Lung (tissue), 11 donors: ENCODE measurements at regions not wholly inside any gene's neighbourhood (a gene's known extent, or its start where the extent isn't known, plus 50 kb on each side); places are given as distances from the start of the nearest gene placed in this dataset.

Source experiments
- ATAC-seq: fragments of 200-7000 bp; cut with Tn5 transposase; one replicate; pipeline ENCODE4 v1.9.1; 2020; ENCODE audit warnings: moderate number of reproducible peaks; ENCODE audit not compliant: insufficient read depth, low FRiP score
- DNase-seq, 3 donors: peaks; one replicate each; pipeline ENCODE4 v3.0.0-alpha.2; 2013 to 2017
- H3K27ac ChIP-seq, 2 donors: one replicate each; pipeline ENCODE4 v1.5.1; 2013; ENCODE audit warnings: mild to moderate bottlenecking in 2 of 2, moderate library complexity in 2 of 2, control low read depth in 1 of 2, inconsistent platforms in 1 of 2, low read depth in 1 of 2, low read length in 1 of 2
- H3K27me3 ChIP-seq, 3 donors: one replicate each; pipeline ENCODE4 v1.5.1; 2013; ENCODE audit warnings: low read length in 2 of 3; ENCODE audit not compliant: control insufficient read depth in 3 of 3, insufficient read depth in 3 of 3
- H3K36me3 ChIP-seq, 4 donors: one replicate each; pipeline ENCODE4 v1.5.1; 2013; ENCODE audit warnings: low read length in 4 of 4, mild to moderate bottlenecking in 1 of 4, moderate library complexity in 1 of 4; ENCODE audit not compliant: control insufficient read depth in 4 of 4, insufficient read depth in 4 of 4
- H3K4me1 ChIP-seq, 5 donors: one replicate each; pipeline ENCODE4 v1.5.1; 2013; ENCODE audit warnings: low read length in 5 of 5, mild to moderate bottlenecking in 2 of 5, moderate library complexity in 1 of 5; ENCODE audit not compliant: control insufficient read depth in 5 of 5, insufficient read depth in 5 of 5
- H3K4me3 ChIP-seq: one replicate; pipeline ENCODE4 v1.5.1; 2013; ENCODE audit warnings: mild to moderate bottlenecking, control low read depth, moderate library complexity
- H3K9ac ChIP-seq, 2 donors: one replicate each; pipeline ENCODE4 v1.5.1; 2013; ENCODE audit warnings: low read length in 2 of 2, control low read depth in 1 of 2; ENCODE audit not compliant: insufficient read depth in 1 of 2
- H3K9me3 ChIP-seq, 4 donors: one replicate each; pipeline ENCODE4 v1.5.1; 2013; ENCODE audit warnings: low read length in 3 of 4, mild to moderate bottlenecking in 1 of 4, moderate library complexity in 1 of 4; ENCODE audit not compliant: control insufficient read depth in 4 of 4, insufficient read depth in 3 of 4
- WGBS, 2 donors: extraction: QIAGEN DNeasy Blood & Tissue Kit; methylation state at CpG; one replicate each; pipeline ENCODE4 v1.1.7; 2013; 5-methylcytosine and 5-hydroxymethylcytosine counted together
- TF ChIP-seq, protein P1 (sequence below): IDR thresholded peaks from 2 replicates; pipeline ENCODE4 v1.5.1; 2012; ENCODE audit warnings: mild to moderate bottlenecking; ENCODE audit errors: control extremely low read depth, extremely low read depth
- donor health status: control.
- donor health status: control.
- donor health status: Bipolar disorder and iron deficiency.
- donor health status: healthy.
- donor health status: DM: yes; HTN: yes; CAD: no.

DNA sequence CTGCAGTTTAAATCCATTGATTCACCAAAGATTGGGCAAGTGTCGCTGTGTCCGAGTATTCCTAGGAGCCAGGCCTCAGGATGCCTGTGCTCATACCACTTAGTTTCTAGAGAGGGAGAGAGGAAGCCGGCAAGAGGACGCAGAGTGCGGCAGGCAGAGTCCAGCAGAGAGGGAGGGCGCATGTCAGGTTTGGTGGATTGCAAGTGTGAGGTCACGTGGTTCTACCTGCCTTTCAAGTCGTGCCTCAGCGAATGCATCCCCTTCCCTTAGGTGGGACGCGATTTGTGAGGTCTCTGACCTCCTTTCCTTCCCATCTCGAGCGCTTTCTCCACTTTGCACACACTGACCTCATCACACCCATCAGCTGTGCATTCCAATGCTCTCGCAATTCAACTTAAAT lies 188.1 kb downstream of the TMEM18 start:
- no peak for DNase-seq

DNA sequence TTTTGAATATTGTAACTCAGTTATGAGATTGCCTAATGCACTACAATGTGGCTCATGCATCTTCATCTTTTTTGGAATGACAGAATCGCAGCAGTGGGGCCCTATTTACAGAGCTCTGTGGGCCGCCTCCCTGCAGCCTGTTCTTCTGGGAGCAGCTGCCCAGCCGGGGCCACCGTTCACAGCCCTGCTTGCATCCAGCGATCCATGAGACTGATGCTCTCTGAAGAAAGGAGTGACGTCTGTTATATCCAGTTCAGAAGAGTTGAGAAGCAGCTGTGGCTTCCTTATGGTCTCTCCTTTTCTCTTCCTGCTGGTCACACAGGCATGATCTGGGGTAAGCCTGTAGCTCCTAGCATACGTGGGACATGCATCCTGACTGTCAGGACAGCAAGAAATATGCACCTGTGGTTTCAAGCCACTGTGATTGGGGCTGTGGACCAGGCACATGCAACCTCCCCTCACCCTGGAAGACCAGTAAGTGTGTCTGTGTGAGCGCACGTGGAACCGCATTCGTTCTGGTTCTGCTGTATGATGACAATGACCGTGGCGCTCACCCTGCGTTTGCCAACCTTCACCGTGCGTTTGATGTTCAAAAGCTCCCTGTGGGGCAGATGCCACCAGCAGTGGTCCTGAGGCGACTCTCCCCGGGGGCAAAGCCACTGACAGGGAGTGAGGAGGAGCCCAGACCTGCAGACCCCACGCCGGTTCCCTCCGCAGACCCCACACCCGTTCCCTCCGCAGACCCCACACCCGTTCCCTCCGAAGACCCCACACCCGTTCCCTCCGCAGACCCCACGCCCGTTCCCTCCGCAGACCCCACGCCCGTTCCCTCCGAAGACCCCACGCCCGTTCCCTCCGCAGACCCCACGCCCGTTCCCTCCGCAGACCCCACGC lies 189.8 kb downstream of the TMEM18 start:
- Histone ChIP-seq H3K4me1 (no peaks in the 10 kb centered on the region), H3K9me3 (no peaks in the 10 kb centered on the region), H3K27me3 (no peaks in the 10 kb centered on the region), H3K9ac (no peak overlapping the region), H3K36me3 (no peaks in the 10 kb centered on the region), H3K4me3 (no peak overlapping the region), H3K27ac (no peak overlapping the region)
- DNase-seq (no peak), ATAC-seq (no peak)
- TF ChIP-seq, protein P1, sequence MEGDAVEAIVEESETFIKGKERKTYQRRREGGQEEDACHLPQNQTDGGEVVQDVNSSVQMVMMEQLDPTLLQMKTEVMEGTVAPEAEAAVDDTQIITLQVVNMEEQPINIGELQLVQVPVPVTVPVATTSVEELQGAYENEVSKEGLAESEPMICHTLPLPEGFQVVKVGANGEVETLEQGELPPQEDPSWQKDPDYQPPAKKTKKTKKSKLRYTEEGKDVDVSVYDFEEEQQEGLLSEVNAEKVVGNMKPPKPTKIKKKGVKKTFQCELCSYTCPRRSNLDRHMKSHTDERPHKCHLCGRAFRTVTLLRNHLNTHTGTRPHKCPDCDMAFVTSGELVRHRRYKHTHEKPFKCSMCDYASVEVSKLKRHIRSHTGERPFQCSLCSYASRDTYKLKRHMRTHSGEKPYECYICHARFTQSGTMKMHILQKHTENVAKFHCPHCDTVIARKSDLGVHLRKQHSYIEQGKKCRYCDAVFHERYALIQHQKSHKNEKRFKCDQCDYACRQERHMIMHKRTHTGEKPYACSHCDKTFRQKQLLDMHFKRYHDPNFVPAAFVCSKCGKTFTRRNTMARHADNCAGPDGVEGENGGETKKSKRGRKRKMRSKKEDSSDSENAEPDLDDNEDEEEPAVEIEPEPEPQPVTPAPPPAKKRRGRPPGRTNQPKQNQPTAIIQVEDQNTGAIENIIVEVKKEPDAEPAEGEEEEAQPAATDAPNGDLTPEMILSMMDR: no peak
- 90 to 94% methylated on average over 30 to 35 of the region's 40 CpGs for WGBS, 2 donors

More for the DNA sequence above, 188.1 kb downstream of the TMEM18 start:
- WGBS, 2 donors: 74 to 76% methylated on average over 14 of the region's 14 CpGs
- no peaks in the 10 kb centered on the region for H3K9me3 ChIP-seq
- H3K27ac ChIP-seq: no peak overlapping the region
- no peaks in the 10 kb centered on the region for H3K36me3 ChIP-seq
- no peak overlapping the region for H3K4me3 ChIP-seq
- H3K27me3 ChIP-seq: no peaks in the 10 kb centered on the region
- H3K4me1 ChIP-seq: no peaks in the 10 kb centered on the region
- TF ChIP-seq, protein P1: no peak
- H3K9ac ChIP-seq: no peak overlapping the region
- ATAC-seq: no peak

DNA sequence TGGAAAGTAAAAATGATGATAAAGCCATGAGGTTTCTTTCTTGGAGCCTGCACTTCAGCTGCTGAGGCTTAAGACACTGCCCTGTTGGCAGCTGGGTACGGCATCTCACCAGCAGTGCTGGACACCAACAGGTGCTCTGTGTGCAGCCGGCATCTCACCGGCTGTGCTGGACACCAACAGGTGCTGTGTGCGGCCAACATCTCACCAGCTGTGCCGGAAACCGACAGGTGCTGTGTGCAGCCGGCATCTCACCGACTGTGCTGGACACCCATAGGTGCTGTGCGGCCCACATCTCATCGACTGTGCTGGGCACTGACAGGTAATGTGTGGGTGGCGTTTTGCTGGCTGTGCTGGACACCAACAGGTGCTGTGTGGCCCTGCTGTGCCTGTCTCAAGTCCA lies 190.8 kb downstream of the TMEM18 start:
- no peak overlapping the region for H3K4me3 ChIP-seq
- no peaks in the 10 kb centered on the region for H3K36me3 ChIP-seq
- H3K9ac ChIP-seq: no peak overlapping the region
- no peaks in the 10 kb centered on the region for H3K9me3 ChIP-seq
- TF ChIP-seq, protein P1: no peak
- no peak overlapping the region for H3K27ac ChIP-seq
- DNase-seq (no peak), ATAC-seq (no peak)
- no peaks in the 10 kb centered on the region for H3K27me3 ChIP-seq
- WGBS, 2 donors: 92 to 95% methylated on average over 11 of the region's 11 CpGs
- H3K4me1 ChIP-seq: no peaks in the 10 kb centered on the region
